Osteoblast (primary cell): ENCODE measurements at regions not wholly inside any gene's neighbourhood (a gene's known extent, or its start where the extent isn't known, plus 50 kb on each side); places are given as distances from the start of the nearest gene placed in this dataset.

ENCODE experiments used
- DNase-seq: peaks from one replicate; pipeline ENCODE4 v3.0.0; 2011; ENCODE audit warnings: low spot score, mixed read lengths; ENCODE audit not compliant: insufficient read length; ENCODE audit errors: missing footprints
- H2AFZ ChIP-seq: 2 replicates; pipeline ENCODE4 v1.6.0; 2011; ENCODE audit warnings: mild to moderate bottlenecking, low read length
- H3K27ac ChIP-seq: 2 replicates; pipeline ENCODE4 v1.5.1; 2011; ENCODE audit warnings: mild to moderate bottlenecking, low read depth, low read length, moderate library complexity
- H3K27me3 ChIP-seq: 2 replicates; pipeline ENCODE4 v1.6.0; 2012; ENCODE audit warnings: mild to moderate bottlenecking, control low read depth, inconsistent platforms, low read length, moderate library complexity; ENCODE audit not compliant: insufficient read depth
- H3K36me3 ChIP-seq: 2 replicates; pipeline ENCODE4 v1.5.1; 2011; ENCODE audit warnings: mild to moderate bottlenecking, low read length, control low read depth, moderate library complexity; ENCODE audit not compliant: insufficient read depth
- H3K4me1 ChIP-seq: 2 replicates; pipeline ENCODE4 v1.5.1; 2011; ENCODE audit warnings: mild to moderate bottlenecking, low read length, control low read depth, moderate library complexity; ENCODE audit not compliant: insufficient read depth
- H3K4me2 ChIP-seq: 2 replicates; pipeline ENCODE4 v1.6.0; 2011; ENCODE audit warnings: mild to moderate bottlenecking, low read length; ENCODE audit not compliant: insufficient read depth
- H3K4me3 ChIP-seq: fragments of 200-600 bp; sonication (generic); 3 replicates; pipeline ENCODE4 v1.5.1; 2012; ENCODE audit warnings: mild to moderate bottlenecking, low read length, inconsistent platforms; ENCODE audit not compliant: insufficient read depth
- H3K79me2 ChIP-seq: 2 replicates; pipeline ENCODE4 v1.6.0; 2012; ENCODE audit warnings: mild to moderate bottlenecking, low read length, control low read depth, inconsistent platforms; ENCODE audit not compliant: insufficient read depth
- H3K9me3 ChIP-seq: 2 replicates; pipeline ENCODE4 v1.5.1; 2011; ENCODE audit warnings: low read depth, low read length, control low read depth
- H4K20me1 ChIP-seq: 2 replicates; pipeline ENCODE4 v1.6.0; 2012; ENCODE audit warnings: mild to moderate bottlenecking, low read length, control low read depth; ENCODE audit not compliant: insufficient read depth
- CTCF ChIP-seq: IDR thresholded peaks from 2 replicates; pipeline ENCODE4 v1.5.1; 2011; ENCODE audit warnings: mild to moderate bottlenecking, low read depth, low read length, moderate library complexity; ENCODE audit errors: extremely low read depth

GRCh38 chr21:35411434-35411833 is 362.3 kb upstream of the RUNX1 start:
- no peak for DNase-seq
- H3K4me2 ChIP-seq = no peak overlapping the region
- H3K9me3 ChIP-seq = no peaks in the 10 kb centered on the region
- no peaks in the 10 kb centered on the region for H3K27me3 ChIP-seq
- no peak overlapping the region for H2AFZ ChIP-seq
- no peak overlapping the region for H3K27ac ChIP-seq
- TF ChIP-seq CTCF = no peak
- no peaks in the 10 kb centered on the region for H3K36me3 ChIP-seq
- H4K20me1 ChIP-seq = no peaks in the 10 kb centered on the region
- H3K4me1 ChIP-seq = peaks cover 5% of the 10 kb centered on the region
- no peaks in the 10 kb centered on the region for H3K79me2 ChIP-seq
- no peak overlapping the region for H3K4me3 ChIP-seq

GRCh38 chr21:35410656-35411055 is 361.6 kb upstream of the RUNX1 start:
- Histone ChIP-seq H3K9me3 (no peaks in the 10 kb centered on the region), H3K27me3 (no peaks in the 10 kb centered on the region)

GRCh38 chr21:35410123-35410522 is 361.0 kb upstream of the RUNX1 start:
- Histone ChIP-seq H3K36me3 (no peaks in the 10 kb centered on the region), H3K4me1 (peaks cover 5% of the 10 kb centered on the region), H3K4me2 (no peak overlapping the region)

More at GRCh38 chr21:35410656-35411055, 361.6 kb upstream of the RUNX1 start:
- no peaks in the 10 kb centered on the region for H3K79me2 ChIP-seq
- TF ChIP-seq CTCF = no peak
- no peaks in the 10 kb centered on the region for H3K36me3 ChIP-seq
- H3K4me2 ChIP-seq = no peak overlapping the region
- H2AFZ ChIP-seq = no peak overlapping the region
- H3K4me3 ChIP-seq = no peak overlapping the region
- H3K27ac ChIP-seq = no peak overlapping the region
- DNase-seq = no peak
- H4K20me1 ChIP-seq = no peaks in the 10 kb centered on the region
- H3K4me1 ChIP-seq = peaks cover 5% of the 10 kb centered on the region

GRCh38 chr21:35408401-35408800 is 359.3 kb upstream of the RUNX1 start:
- no peak for TF ChIP-seq CTCF
- Histone ChIP-seq H2AFZ (peak overlapping the region; percentile 80), H4K20me1 (no peaks in the 10 kb centered on the region), H3K4me3 (peak overlapping the region; percentile 59), H3K27ac (peak overlapping the region; percentile 68), H3K36me3 (no peaks in the 10 kb centered on the region), H3K4me1 (peaks cover 5% of the 10 kb centered on the region), H3K9me3 (no peaks in the 10 kb centered on the region), H3K79me2 (no peaks in the 10 kb centered on the region), H3K4me2 (peak overlapping the region; percentile 75), H3K27me3 (no peaks in the 10 kb centered on the region)
- DNase-seq = peak; percentile 80

More at GRCh38 chr21:35410123-35410522, 361.0 kb upstream of the RUNX1 start:
- Histone ChIP-seq H3K27ac (no peak overlapping the region), H3K27me3 (no peaks in the 10 kb centered on the region), H2AFZ (no peak overlapping the region), H3K79me2 (no peaks in the 10 kb centered on the region), H3K9me3 (no peaks in the 10 kb centered on the region), H3K4me3 (no peak overlapping the region), H4K20me1 (no peaks in the 10 kb centered on the region)
- no peak for TF ChIP-seq CTCF
- no peak for DNase-seq
